ENCODE measurements at regions not wholly inside any gene's neighbourhood (a gene's known extent, or its start where the extent isn't known, plus 50 kb on each side); places are given as distances from the start of the nearest gene placed in this dataset.
"Not testable (repeated sequence)": the region's sequence is repeated elsewhere in the genome, so short reads cannot be mapped to it uniquely, and the experiment has no call there.

DNA sequence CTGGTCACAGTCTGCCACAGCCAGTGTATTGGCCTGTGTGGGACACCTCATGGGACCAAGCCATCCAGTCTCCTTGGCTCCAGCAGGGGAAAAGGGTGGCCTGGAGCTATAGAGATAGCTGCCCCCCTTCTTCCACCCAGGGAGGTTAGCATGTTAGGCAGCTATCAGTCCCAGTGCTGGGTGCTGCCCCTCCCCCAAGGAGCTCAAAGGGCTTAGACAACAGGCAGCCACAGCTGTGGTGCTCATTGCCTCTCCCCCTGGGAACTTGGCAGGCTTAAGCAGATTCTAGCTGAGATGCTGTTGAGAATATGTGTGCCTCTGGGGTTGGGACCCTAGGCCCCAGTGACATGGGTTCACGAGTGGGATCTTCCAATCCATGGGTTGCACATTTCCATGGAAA lies 226.0 kb upstream of the PTGER4 start:
- no peak for DNase-seq
- in situ Hi-C loops (cut with MboI; ENCODE audit: low pct_unique_long_range_greater_than_20kb, low sequenced_read_pairs) = no loop called here

DNA sequence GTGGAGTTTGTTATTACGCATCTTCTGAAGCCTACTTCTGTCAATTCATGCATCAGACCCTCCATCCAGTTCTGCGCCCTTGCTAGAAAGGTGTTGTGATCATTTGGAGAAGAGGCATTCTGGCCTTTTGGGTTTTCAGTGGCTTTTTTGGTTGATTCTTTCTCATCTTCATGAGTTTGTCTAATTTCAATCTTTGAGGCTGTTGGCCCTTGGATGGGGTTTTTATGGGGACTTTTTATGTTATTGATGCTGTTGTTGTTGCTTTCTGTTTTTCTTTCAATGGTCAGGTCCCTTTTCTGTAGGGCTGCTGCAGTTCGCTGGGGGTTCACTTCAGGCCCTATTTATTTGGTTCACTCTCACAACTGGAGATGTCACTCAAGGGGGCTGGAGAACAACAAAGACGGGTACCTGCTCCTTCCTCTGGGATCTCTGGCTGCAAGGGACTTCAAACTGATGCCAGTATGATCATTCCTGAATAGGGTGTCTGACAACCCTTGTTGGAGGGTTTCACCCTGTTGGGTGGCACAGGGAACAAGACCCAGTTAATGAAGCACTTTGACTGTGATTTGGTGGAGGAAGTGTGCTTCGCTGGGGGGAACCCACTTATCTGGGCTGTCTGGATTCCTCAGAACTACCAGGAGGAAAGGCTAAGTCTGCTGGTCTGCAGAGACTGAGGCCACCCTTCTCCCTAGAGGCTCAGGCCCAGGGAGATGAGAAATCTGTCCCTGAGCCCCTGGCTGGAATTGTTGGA lies 226.7 kb upstream of the PTGER4 start:
- in situ Hi-C loops (cut with MboI; ENCODE audit: low pct_unique_long_range_greater_than_20kb, low sequenced_read_pairs) = no loop called here
- DNase-seq = no peak

DNA sequence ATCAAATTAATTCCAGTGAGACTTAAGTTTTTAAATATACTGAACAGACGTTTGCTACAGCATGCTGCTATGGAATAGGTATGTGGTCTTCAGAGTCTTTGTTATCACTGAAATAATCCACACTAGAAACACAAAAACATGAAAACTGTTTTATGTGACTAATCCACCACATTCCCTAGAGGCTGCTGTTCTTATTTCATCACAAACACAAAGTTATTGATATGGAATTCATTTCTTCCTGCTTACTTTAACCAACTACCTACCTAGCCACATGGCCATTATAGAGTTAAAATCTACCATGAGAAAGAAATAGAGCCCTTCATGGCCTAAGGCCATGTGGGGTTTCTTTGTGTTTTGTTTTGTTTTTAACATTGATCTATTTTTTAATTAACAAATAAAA lies 232.3 kb upstream of the PTGER4 start:
- in situ Hi-C loops (cut with MboI; ENCODE audit: low pct_unique_long_range_greater_than_20kb, low sequenced_read_pairs) = no loop called here

DNA sequence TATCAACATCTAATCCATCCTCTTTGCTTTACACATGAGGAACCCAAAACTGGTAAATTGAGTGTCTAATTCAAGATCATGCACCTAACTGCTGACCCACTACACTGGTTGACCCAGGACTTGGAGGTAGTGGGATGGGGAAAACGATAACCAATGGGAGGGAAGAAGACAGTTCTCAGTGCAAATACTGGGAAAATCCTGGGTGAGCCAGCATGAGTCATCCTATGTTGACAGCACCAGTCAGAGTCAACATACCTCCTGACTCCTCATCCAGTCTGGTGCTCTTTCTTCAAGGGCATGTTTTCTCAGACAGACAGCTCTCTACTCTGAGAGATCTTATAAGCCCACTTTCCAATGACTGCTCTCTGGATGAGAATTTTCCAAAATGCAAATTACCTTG lies 232.8 kb upstream of the PTGER4 start:
- DNase-seq = no peak
- in situ Hi-C loops (cut with MboI; ENCODE audit: low pct_unique_long_range_greater_than_20kb, low sequenced_read_pairs) = no loop called here

More for the DNA sequence above, 232.3 kb upstream of the PTGER4 start:
- no peak for DNase-seq

DNA sequence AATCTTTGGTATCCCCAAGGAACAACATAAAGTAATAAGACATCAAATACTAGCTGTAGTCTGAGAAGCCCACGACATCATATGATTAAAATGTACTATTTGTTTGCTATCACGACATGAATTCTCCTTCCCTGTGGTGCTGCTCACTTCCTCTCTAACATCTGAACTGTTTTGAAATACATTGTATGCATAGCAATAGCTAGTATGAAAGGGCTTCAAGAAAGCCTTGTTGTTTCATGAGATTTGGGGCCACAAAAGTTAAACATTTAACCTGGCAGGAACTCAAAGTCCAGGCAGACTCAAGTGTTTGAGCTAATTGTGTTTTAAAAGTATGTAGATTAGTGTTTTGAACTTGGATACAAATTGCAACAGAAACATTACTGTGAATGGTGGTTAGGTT lies 237.4 kb upstream of the PTGER4 start:
- in situ Hi-C loops (cut with MboI; ENCODE audit: low pct_unique_long_range_greater_than_20kb, low sequenced_read_pairs) = no loop called here
- no peak for DNase-seq

DNA sequence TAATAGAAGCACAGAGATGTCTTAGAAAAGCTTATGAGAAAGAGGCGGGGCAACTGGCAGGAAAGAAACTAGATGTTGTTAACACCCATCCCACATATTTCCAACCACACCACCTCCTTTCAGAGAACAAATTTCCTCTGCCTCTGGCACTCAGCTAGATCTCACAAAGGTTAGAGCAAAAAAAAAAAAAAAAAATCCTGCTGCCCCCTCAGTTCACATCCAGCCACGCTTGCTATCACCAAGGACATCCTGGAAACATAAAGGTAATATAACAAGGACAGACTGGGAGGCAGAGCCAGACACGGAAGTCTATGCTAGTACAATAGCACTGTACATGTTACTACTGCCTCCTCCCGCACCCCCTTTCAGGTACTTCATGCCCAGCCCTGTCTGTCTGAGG lies 238.0 kb upstream of the PTGER4 start:
- in situ Hi-C loops (cut with MboI; ENCODE audit: low pct_unique_long_range_greater_than_20kb, low sequenced_read_pairs) = no loop called here
- no peak for DNase-seq

DNA sequence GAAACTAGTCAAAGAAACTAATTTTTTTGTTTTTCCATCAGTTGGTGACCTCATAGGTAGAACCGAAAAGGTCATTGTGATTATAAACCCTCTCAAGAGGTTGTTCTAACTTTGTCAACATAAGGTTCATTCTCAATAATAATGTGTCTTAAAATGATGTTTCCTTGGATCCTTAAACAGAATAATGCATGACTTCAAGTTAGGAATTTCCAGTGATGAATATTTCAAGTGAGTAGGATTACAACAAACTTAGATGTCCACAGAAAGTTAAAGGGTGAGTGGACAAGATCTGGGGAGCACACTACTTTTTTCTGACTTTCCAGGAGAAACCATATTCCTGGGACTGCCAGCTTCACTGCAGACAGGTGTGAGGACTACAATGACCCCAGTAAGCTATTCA lies 239.0 kb upstream of the PTGER4 start:
- DNase-seq = no peak
- in situ Hi-C loops (cut with MboI; ENCODE audit: low pct_unique_long_range_greater_than_20kb, low sequenced_read_pairs) = no loop called here

DNA sequence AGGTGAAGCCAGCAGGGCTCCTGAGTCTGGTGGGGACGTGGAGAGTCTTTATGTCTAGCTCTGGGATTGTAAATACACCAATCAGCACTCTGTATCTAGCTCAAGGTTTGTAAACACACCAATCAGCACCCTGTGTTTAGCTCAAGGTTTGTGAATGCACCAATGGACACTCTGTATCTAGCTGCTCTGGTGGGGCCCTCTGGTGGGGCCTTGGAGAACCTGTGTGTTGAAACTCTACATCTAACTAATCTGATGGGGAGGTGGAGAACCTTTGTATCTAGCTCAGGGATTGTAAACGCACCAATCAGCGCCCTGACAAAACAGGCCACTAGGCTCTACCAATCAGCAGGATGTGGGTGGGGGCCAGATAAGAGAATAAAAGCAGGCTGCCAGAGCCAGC lies 240.6 kb upstream of the PTGER4 start:
- in situ Hi-C loops (cut with MboI; ENCODE audit: low pct_unique_long_range_greater_than_20kb, low sequenced_read_pairs); DNase-seq: not testable (repeated sequence)

DNA sequence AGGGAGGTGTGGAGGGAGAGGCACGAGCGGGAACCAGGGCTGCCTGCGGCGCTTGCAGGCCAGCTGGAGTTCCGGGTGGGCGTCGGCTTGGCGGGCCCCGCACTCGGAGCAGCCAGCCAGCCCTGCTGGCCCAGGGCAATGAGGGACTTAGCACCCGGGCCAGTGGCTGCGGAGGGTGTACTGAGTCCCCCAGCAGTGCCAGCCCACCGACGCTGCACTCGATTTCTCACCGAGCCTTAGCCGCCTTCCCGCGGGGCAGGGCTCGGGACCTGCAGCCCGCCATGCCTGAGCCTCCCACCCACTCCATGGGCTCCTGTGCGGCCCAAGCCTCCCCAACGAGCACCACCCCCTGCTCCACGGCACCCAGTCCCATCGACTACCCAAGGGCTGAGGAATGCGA lies 241.1 kb upstream of the PTGER4 start:
- in situ Hi-C loops (cut with MboI; ENCODE audit: low pct_unique_long_range_greater_than_20kb, low sequenced_read_pairs); DNase-seq: not testable (repeated sequence)

DNA sequence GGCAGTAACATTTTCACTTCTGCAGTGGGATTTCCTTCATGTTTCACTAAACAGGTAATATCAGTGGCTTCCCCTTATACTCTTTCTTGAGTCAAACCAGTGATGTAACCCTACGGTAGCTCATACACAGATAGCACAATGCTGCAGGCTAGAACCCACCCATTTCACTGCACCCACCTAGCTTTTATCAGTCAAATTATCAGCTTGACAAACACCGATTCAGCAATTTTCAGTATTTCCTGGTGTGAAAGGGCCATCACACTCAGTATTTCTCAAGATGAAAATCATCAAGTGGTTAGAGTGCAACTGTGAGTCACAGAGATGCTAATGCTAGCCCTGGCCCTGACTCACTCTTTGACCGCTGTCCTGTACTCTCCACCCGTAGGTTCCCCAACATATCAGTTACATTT lies 242.3 kb upstream of the PTGER4 start:
- in situ Hi-C loops (cut with MboI; ENCODE audit: low pct_unique_long_range_greater_than_20kb, low sequenced_read_pairs) = no loop called here
- DNase-seq = no peak

DNA sequence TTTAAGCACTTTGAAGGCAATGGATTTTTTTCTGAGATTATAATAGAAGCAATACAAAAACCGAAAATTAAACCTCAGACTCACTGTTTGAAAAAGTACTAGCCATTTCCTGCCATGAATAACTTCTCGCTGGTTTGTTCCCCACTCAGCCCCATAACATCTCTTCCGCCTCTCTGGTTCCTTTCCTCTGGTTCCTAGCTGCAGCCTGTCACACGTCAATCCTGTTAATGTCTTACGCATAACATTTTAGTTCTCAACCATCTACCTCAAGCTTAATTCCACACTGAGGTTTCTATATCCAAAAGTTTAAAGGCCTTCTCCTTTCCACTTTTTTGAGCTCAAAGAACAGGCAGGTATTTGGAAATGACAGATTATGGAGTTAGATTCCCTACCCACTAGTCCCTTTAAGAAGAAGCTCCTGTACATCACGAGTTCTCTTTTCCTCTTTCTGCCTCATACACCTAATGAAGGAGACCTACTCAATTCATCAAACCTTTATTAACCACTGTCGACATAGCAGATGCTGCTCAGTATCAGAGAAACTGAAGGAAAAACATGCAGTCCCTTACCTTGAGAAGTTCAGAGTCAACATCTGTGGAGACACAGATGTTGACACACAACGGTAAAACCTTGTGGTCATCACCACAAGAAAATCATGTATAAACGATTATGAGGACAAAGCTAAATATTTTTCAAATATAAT lies 243.0 kb upstream of the PTGER4 start:
- peak; percentile 27 for DNase-seq
- in situ Hi-C loops (cut with MboI; ENCODE audit: low pct_unique_long_range_greater_than_20kb, low sequenced_read_pairs) = no loop called here

DNA sequence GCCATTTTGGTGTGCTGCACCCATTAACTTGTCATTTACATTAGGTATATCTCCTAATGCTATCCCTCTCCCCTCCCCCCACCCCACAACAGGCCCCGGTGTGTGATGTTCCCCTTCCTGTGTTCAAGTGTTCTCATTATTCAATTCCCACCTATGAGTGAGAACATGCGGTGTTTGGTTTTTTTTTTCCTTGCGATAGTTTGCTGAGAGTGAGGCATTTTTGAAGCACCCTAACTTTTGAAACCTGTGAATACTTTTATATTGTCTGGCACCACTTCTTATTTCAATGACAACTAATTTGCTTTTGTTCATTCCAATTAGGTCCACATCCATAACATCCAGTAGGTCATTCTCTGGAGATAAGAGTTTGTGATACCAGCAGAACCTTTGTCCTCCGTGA lies 244.0 kb upstream of the PTGER4 start:
- DNase-seq; in situ Hi-C loops (cut with MboI; ENCODE audit: low pct_unique_long_range_greater_than_20kb, low sequenced_read_pairs): not testable (repeated sequence)

DNA sequence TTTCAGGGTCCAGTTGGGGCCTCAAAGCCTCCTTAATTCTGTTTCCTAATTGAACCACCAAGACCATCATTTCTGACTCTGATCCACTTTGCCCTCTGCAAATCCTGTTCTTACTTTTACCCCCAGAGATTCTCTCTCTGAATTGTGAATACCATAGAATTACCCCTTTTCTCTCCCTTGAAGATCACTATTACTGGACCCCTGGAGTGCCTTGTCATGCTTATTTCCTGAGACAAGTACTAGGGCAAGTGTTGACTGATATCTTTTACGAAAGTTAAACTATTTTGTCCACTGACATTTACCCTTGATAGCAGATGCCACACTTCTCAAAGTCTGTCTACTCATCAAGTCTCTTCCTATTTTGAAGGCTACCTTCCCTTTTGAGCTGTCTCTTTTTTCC lies 246.9 kb upstream of the PTGER4 start:
- in situ Hi-C loops (cut with MboI; ENCODE audit: low pct_unique_long_range_greater_than_20kb, low sequenced_read_pairs) = no loop called here
- no peak for DNase-seq

DNA sequence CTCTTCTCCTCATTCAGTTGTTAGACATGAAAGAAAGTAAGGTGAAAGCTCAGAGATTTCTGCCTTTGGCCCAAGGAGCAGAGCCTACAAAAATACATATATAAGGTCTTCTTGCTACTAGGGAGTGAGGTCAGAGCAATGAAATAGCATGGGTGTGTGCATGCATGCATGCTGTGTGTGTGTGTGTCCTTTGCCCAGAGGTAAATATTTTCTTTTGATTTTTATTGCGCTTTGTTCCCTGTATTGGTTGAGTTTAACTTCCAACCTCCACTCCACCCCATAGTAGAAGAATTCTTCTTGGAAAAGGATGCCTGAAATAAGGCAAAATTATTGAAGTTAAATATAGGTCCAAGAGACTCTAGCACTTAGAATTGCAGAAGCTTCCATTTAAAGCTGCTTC lies 248.0 kb upstream of the PTGER4 start:
- no peak for DNase-seq
- in situ Hi-C loops (cut with MboI; ENCODE audit: low pct_unique_long_range_greater_than_20kb, low sequenced_read_pairs) = no loop called here

DNA sequence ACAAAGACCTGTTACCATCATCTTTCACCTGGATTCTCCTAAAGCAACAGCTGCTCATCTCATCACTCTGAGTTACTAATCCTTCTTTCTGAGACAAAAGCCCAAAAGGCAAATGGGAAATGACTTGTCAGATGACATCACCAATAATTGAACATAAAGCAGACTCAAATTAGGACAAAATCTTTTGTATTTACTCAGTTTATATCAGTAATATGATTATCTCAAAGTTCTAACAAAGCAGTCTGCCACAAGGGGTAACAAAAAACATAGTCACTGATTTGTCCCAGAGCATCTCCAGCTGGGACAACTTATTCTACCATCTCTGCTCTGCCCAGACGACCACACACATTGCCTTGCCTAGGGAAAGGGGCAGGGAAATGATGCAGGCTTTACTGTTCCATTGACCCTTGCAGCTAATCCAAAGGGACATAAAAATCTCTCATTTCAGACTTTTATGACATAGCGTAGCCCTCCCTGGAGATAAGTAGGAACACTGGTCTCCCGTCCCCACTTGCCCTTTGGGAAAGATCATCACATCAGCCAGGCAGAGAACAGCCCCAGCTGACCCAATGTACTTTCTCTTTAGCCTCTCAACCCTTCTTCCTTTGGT lies 249.5 kb upstream of the PTGER4 start:
- no peak for DNase-seq
- in situ Hi-C loops (cut with MboI; ENCODE audit: low pct_unique_long_range_greater_than_20kb, low sequenced_read_pairs) = no loop called here

DNA sequence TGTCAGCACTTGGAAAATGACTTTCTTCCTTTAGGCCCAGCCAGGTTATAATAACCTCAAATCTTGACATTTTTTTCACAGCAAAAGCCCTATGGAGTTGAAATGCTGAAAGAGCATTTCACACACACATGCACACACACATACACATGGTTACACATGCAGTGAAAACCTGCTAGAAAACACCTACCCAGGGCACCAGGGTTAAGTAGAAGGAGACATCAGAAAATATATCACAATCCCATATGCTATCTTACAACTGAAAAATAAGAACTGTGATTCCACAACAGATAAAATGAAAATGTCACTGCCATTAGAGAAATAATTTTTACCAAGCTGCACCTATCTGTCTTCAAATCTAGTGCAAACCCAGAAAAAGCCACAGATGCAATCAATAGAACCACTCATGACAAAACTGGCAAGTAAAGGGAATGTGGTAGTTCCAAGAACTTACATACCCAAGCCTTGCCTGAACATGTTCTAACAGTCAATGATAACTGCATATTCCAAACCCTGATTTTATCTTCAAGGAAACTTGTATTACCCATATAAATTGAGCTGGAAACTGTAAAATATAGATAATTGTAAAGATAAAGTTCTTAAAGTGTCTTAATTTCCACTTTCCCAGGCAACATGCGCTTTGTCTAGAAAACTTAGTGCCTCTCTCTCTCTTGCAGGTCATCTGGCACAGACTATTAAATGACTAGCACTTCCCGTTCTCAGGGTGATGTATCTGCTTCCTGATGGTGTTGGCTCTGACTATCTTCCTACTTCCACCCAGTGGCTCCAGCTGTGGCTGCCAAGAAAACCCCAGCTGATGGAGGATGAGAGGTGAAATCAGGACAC lies 250.2 kb upstream of the PTGER4 start:
- peak; percentile 89 for DNase-seq

DNA sequence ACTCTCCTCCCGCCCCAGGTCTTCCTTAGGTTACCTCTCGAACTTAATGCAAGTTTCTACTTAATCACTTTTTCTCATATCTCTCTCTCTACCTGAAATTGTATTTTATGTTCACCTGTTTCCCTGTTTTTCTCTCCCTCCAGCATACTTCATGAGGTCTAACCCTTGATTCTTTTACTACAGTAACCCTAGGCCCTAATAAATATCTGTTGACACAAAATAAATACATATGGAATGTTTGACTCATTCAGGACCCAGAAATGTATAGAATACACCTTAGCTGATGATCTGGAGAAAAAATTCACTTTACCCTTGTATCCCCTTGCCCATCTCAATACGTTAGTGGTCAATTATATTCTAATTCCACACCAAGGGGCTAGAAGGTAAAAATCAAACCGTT lies 250.9 kb upstream of the PTGER4 start:
- in situ Hi-C loops (cut with MboI; ENCODE audit: low pct_unique_long_range_greater_than_20kb, low sequenced_read_pairs) = no loop called here
- no peak for DNase-seq

More for the DNA sequence above, 250.2 kb upstream of the PTGER4 start:
- in situ Hi-C loops (cut with MboI; ENCODE audit: low pct_unique_long_range_greater_than_20kb, low sequenced_read_pairs) = no loop called here

DNA sequence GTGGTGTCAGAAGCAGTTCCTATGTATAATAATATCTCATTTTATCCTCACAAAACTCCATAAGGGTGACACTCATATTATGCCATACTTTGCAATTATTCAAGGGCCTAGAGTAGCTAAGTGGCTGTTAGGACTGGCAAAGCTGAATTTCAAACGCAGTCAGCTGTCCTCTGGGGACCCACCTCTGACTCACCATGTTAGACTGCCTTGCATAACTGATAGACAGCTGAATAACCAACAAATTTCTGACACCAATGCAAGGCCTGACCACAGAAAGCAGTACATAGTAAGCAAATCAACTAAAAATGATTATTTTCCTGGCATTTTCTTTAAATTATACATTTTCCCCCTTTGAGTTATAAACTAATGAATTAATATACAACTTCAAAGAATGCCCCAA lies 251.6 kb upstream of the PTGER4 start:
- DNase-seq = no peak
- in situ Hi-C loops (cut with MboI; ENCODE audit: low pct_unique_long_range_greater_than_20kb, low sequenced_read_pairs) = no loop called here

DNA sequence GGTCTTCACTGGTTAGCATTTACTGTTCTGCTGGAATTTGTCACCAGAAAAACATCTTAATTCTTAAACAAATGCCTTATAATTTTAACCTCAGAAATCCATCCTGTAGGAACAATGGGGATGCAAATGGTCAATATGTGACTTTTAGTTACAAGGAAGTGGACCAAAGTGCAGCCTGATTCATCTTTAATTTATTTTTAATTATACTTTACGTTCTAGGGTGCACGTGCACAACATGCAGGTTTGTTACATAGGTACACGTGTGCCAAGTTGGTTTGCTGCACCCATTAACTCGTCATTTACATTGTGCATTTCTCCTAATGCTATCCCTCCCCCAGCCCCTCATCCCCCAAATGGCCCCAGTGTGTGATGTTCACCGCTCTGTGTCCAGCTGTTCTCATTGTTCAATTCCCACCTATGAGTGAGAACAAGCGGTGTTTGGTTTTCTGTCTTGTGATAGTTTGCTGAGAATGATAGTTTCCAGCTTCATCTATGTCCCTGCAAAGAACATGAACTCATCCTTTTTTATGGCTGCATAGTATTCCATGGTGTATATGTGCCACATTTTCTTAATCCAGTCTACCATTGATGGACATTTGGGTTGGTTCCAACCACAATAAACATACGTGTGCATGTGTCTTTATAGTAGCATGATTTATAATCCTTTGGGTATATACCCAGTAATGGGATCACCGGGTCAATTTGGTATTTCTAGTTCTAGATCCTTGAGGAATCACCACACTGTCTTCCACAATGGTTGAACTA lies 262.5 kb upstream of the PTGER4 start:
- DNase-seq; in situ Hi-C loops (cut with MboI; ENCODE audit: low pct_unique_long_range_greater_than_20kb, low sequenced_read_pairs): not testable (repeated sequence)

All from KBM-7 (cell line).